HG03025 (cell line): ENCODE measurements at regions not wholly inside any gene's neighbourhood (a gene's known extent, or its start where the extent isn't known, plus 50 kb on each side); places are given as distances from the start of the nearest gene placed in this dataset.
"Not testable (repeated sequence)": the region's sequence is repeated elsewhere in the genome, so short reads cannot be mapped to it uniquely, and the experiment has no call there.

Experiments
- ATAC-seq: cut with Tn5 transposase; IDR thresholded peaks from one replicate; pipeline ENCODE4 v1.9.1; 2021; ENCODE audit warnings: mild to moderate bottlenecking, moderate library complexity; ENCODE audit not compliant: unreplicated experiment, low FRiP score

GRCh38 chr10:120186506-120186905, 270.5 kb upstream of the PLPP4 start:
- ATAC-seq: no peak

GRCh38 chr10:120187168-120187567, 269.9 kb upstream of the PLPP4 start:
- not testable (repeated sequence) for ATAC-seq

- no peak for ATAC-seq
These were observed 268.1 kb upstream of the PLPP4 start for GRCh38 chr10:120188950-120189349.

GRCh38 chr10:120195984-120196712, 260.9 kb upstream of the PLPP4 start:
- no peak for ATAC-seq

- no peak for ATAC-seq
These were observed 252.2 kb upstream of the PLPP4 start for GRCh38 chr10:120204877-120205276.

GRCh38 chr10:120205368-120206018, 251.5 kb upstream of the PLPP4 start:
- no peak for ATAC-seq

- ATAC-seq: no peak
These were observed 248.5 kb upstream of the PLPP4 start for GRCh38 chr10:120208488-120208887.

GRCh38 chr10:120209124-120209762, 247.8 kb upstream of the PLPP4 start:
- no peak for ATAC-seq

- ATAC-seq: no peak
These were observed 244.8 kb upstream of the PLPP4 start for GRCh38 chr10:120212275-120212674.

GRCh38 chr10:120213283-120213682, 243.7 kb upstream of the PLPP4 start:
- not testable (repeated sequence) for ATAC-seq

GRCh38 chr10:120217736-120218135, 239.3 kb upstream of the PLPP4 start:
- no peak for ATAC-seq

- no peak for ATAC-seq
These were observed 235.0 kb upstream of the PLPP4 start for GRCh38 chr10:120221873-120222485.

GRCh38 chr10:120229641-120230040, 227.4 kb upstream of the PLPP4 start:
- no peak for ATAC-seq

- not testable (repeated sequence) for ATAC-seq
These were observed 217.3 kb upstream of the PLPP4 start for GRCh38 chr10:120239695-120240094.

GRCh38 chr10:120251821-120252442, 205.1 kb upstream of the PLPP4 start:
- ATAC-seq: no peak

GRCh38 chr10:120253131-120253530, 203.9 kb upstream of the PLPP4 start:
- no peak for ATAC-seq

- no peak for ATAC-seq
These were observed 196.6 kb upstream of the PLPP4 start for GRCh38 chr10:120260456-120260855.

- no peak for ATAC-seq
These were observed 194.0 kb upstream of the PLPP4 start for GRCh38 chr10:120262857-120263547.

- ATAC-seq: no peak
These were observed 191.0 kb upstream of the PLPP4 start for GRCh38 chr10:120266022-120266421.

- ATAC-seq: no peak
These were observed 186.1 kb upstream of the PLPP4 start for GRCh38 chr10:120270906-120271305.
